Sigmoid colon (tissue), 6 donors: ENCODE measurements at regions not wholly inside any gene's neighbourhood (a gene's known extent, or its start where the extent isn't known, plus 50 kb on each side); places are given as distances from the start of the nearest gene placed in this dataset.

Source experiments
- DNase-seq: peaks from one replicate; pipeline ENCODE4 v3.0.0-alpha.2; 2019
- H3K27ac ChIP-seq, 4 donors: fragments of 200-600 bp; sonication (generic); one replicate each; pipeline ENCODE4 v1.5.1; 2016 to 2019; ENCODE audit warnings: mild to moderate bottlenecking in 1 of 4
- H3K27me3 ChIP-seq, 3 donors: fragments of 200-600 bp; sonication (generic); one replicate each; pipeline ENCODE4 v1.5.1; 2019; ENCODE audit warnings: mild to moderate bottlenecking in 1 of 3
- H3K36me3 ChIP-seq, 4 donors: fragments of 200-600 bp; sonication (generic); one replicate each; pipeline ENCODE4 v1.5.1; 2016 to 2019
- H3K4me1 ChIP-seq, 4 donors: fragments of 200-600 bp; sonication (generic); one replicate each; pipeline ENCODE4 v1.5.1; 2017 to 2019
- H3K4me3 ChIP-seq, 4 donors: fragments of 200-600 bp; sonication (generic); one replicate each; pipeline ENCODE4 v1.5.1; 2017 to 2019; ENCODE audit warnings: mild to moderate bottlenecking in 2 of 4, moderate library complexity in 1 of 4
- H3K9me3 ChIP-seq, 4 donors: fragments of 200-600 bp in 3 of 4; sonication (generic) in 3 of 4; one replicate each; pipeline versions ENCODE4 v1.5.1 to v1.6.1; 2013 to 2019
- EP300 ChIP-seq, 4 donors: sonication (generic); formaldehyde crosslinking; IDR thresholded peaks; one replicate each; pipeline ENCODE4 v1.6.1; 2017; ENCODE audit warnings: antibody characterized with exemption in 4 of 4
- POLR2A ChIP-seq, 2 donors: fragments of 450-650 bp; IDR thresholded peaks; one replicate each; pipeline ENCODE4 v1.6.1; 2016; ENCODE audit warnings: antibody characterized with exemption in 2 of 2, mild to moderate bottlenecking in 2 of 2, moderate library complexity in 2 of 2
- POLR2AphosphoS5 ChIP-seq, 4 donors: sonication (generic); formaldehyde crosslinking; IDR thresholded peaks; one replicate each; pipeline ENCODE4 v1.6.1; 2017; ENCODE audit warnings: antibody characterized with exemption in 4 of 4
- WGBS, 2 donors: extraction: QIAGEN DNeasy Blood & Tissue Kit; methylation state at CpG; one replicate each; pipeline ENCODE4 v1.1.7; 2013; 5-methylcytosine and 5-hydroxymethylcytosine counted together
- intact Hi-C: fragments of 100-400 bp; cut with DNase I; formaldehyde crosslinking; loops from one replicate; pipeline ENCODE4 v1.15.1; 2023
- TF ChIP-seq, protein P1 (sequence below), 4 experiments: fragments of 450-650 bp in 3 of 4; fragments of 200-600 bp in 1 of 4; IDR thresholded peaks; one replicate each; pipeline ENCODE4 v1.5.1; 2016 to 2019; ENCODE audit warnings: antibody characterized with exemption in 4 of 4, mild to moderate bottlenecking in 3 of 4, moderate library complexity in 2 of 4
- donor health status: healthy with polysubstance abuse.
- donor health status: healthy.

DNA sequence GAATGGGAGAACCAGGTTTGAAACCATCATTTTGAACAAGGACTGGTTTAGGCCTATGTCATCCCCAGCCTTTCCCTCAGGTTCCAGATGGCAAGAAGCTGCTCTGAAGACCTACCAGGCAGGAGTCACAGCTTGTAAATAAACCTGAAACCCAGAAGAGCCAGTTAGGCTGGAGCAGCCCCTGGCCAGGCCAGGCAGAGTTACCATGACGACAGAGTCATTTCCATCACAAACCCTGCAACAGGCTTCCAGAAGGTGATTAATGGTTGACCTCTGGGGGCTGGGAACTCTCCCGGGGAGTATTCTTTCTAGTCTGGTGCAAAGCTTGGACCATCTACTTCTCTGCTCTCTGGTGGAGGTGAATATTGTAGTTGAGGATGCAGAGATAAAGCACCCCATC is 164.1 kb upstream of the NCAM1 start:
- WGBS, 2 donors = 46 to 62% methylated on average over 2 of the region's 2 CpGs
- H3K27ac ChIP-seq = peak overlapping the region in 3 of 4 donors; percentile 67 to 75 (median 67)
- no peaks in the 10 kb centered on the region for H3K27me3 ChIP-seq
- no peaks in the 10 kb centered on the region for H3K9me3 ChIP-seq
- DNase-seq = no peak
- no peaks in the 10 kb centered on the region for H3K36me3 ChIP-seq
- no peak overlapping the region for H3K4me3 ChIP-seq
- intact Hi-C loops = loop anchor here (5.0 kb wide), 3 partner anchors 165 to 315 kb away; partner anchors contain the start of gene NCAM1
- peaks cover 0 to 47% (median 46%) of the 10 kb centered on the region in 4 donors for H3K4me1 ChIP-seq
- TF ChIP-seq POLR2AphosphoS5 (IDR thresholded peaks at IDR 0.05) (no peak), POLR2A (IDR thresholded peaks at IDR 0.05) (no peak), EP300 (IDR thresholded peaks at IDR 0.05) (no peak)
- TF ChIP-seq, protein P1, sequence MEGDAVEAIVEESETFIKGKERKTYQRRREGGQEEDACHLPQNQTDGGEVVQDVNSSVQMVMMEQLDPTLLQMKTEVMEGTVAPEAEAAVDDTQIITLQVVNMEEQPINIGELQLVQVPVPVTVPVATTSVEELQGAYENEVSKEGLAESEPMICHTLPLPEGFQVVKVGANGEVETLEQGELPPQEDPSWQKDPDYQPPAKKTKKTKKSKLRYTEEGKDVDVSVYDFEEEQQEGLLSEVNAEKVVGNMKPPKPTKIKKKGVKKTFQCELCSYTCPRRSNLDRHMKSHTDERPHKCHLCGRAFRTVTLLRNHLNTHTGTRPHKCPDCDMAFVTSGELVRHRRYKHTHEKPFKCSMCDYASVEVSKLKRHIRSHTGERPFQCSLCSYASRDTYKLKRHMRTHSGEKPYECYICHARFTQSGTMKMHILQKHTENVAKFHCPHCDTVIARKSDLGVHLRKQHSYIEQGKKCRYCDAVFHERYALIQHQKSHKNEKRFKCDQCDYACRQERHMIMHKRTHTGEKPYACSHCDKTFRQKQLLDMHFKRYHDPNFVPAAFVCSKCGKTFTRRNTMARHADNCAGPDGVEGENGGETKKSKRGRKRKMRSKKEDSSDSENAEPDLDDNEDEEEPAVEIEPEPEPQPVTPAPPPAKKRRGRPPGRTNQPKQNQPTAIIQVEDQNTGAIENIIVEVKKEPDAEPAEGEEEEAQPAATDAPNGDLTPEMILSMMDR (IDR thresholded peaks at IDR 0.05) = no peak

DNA sequence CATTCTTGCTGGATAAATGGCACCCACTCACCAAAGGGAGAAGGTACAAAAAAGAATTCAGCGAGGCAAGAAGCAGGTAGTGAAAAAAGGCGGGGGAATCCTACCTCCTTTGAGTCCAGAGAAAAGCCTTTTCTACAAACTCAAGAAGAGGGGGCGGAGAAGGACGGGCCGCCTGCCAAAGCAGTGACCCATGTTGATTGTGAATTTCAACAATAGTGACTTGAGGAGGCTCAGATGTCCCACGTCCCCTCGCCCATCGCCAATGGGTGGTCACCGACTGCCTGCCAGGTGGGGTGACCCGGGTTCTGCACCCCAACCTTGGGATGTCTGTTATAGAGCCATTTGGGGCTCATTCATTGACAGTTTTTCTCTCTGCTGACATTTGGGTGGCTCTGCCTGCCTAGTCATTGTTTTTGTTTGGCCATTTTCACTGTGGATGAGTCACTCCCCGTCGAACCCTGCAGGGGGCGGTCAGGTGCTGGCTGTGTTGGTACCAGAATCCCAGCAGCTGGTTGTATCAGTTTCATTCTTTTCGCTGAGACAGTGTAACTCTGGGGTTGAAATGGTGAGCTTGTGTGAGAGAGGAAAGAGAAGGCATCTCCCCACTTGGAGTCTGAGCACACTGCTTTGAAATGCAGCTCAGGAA is 163.4 kb upstream of the NCAM1 start:
- TF ChIP-seq POLR2A (IDR thresholded peaks at IDR 0.05) = no peak
- TF ChIP-seq, protein P1 (IDR thresholded peaks at IDR 0.05) = no peak
- TF ChIP-seq POLR2AphosphoS5 (IDR thresholded peaks at IDR 0.05) = no peak
- TF ChIP-seq EP300 (IDR thresholded peaks at IDR 0.05) = no peak
- Histone ChIP-seq H3K36me3 (no peaks in the 10 kb centered on the region), H3K4me1 (peaks cover 0 to 47% (median 46%) of the 10 kb centered on the region in 4 donors), H3K27ac (no peak overlapping the region), H3K4me3 (no peak overlapping the region), H3K9me3 (no peaks in the 10 kb centered on the region), H3K27me3 (no peaks in the 10 kb centered on the region)
- intact Hi-C loops = loop anchor here (5.0 kb wide), 3 partner anchors 165 to 315 kb away; partner anchors contain the start of gene NCAM1
- 74 to 75% methylated on average over 14 of the region's 14 CpGs for WGBS, 2 donors
- DNase-seq = no peak

DNA sequence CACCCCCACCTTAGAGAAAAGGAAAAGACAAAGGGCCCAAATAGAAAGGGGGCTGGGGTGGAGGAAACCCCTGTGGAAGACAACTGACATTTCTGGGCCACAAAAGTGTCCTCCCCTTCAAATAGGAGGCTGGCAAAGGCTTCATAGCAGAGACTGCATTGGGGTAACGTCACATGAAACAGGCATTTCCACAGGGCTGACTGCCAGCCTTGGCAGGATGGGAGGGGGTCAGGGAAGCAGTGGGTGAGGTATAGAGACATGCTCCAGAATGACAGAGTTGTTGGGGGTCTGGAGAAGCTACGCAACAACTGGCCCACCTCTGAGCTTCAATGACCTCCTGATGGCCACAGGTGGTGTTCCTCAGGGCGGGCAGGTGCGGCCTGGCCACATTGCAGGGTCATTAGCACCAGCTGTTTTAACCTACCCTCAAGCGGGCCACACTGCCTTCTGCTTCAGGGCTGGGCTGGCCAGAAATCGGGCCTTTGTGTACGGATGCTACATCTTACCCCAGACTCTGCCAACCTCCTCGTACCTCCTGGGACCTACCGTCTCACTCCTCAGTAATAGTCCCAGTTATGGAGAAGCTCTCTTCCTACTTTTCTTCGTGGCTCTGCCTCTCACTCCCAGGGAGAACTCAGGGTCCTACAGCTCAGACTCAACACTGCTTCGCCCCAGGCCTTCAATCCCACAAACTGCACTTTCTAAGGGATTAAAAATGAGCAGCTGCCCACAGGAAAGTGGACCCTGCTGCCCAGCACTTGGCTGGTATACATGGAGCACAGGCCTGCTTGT is 160.0 kb upstream of the NCAM1 start:
- Histone ChIP-seq H3K27me3 (no peaks in the 10 kb centered on the region), H3K36me3 (no peaks in the 10 kb centered on the region), H3K27ac (peak overlapping the region in 3 of 4 donors; percentile 44 to 58 (median 47)), H3K4me3 (no peak overlapping the region), H3K9me3 (no peaks in the 10 kb centered on the region), H3K4me1 (peaks cover 0 to 30% (median 18%) of the 10 kb centered on the region in 4 donors)
- 84 to 88% methylated on average over 11 of the region's 11 CpGs for WGBS, 2 donors
- TF ChIP-seq, protein P1 (IDR thresholded peaks at IDR 0.05) = no peak
- TF ChIP-seq EP300 (IDR thresholded peaks at IDR 0.05) (no peak), POLR2AphosphoS5 (IDR thresholded peaks at IDR 0.05) (no peak), POLR2A (IDR thresholded peaks at IDR 0.05) (no peak)
- intact Hi-C loops = loop anchor here (10.0 kb wide), 1 partner anchor 506 kb away; no protein-coding TSS in a partner anchor
- no peak for DNase-seq

DNA sequence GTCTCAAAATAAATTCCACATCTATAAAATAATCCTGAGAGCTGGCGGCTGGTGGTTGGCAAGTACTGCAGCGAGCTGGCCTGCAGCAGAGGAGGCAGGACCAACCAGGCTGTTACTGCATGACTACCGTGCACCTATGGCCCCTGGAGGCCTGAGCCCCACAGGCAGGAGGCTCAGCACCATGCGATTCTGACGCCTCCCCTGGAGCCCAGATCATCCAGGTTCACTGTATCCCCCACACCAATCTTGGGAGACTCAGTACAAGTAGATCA is 159.5 kb upstream of the NCAM1 start:
- peaks cover 0 to 24% (median 13%) of the 10 kb centered on the region in 4 donors for H3K4me1 ChIP-seq
- DNase-seq = no peak
- H3K27ac ChIP-seq = peak overlapping the region in 3 of 4 donors; percentile 44 to 58 (median 47)
- no peaks in the 10 kb centered on the region for H3K27me3 ChIP-seq
- no peaks in the 10 kb centered on the region for H3K36me3 ChIP-seq
- intact Hi-C loops = loop anchor here (10.0 kb wide), 1 partner anchor 507 kb away; no protein-coding TSS in a partner anchor
- 80 to 84% methylated on average over 5 of the region's 5 CpGs for WGBS, 2 donors
- no peak overlapping the region for H3K4me3 ChIP-seq
- no peaks in the 10 kb centered on the region for H3K9me3 ChIP-seq
- no peak for TF ChIP-seq EP300 (IDR thresholded peaks at IDR 0.05)
- TF ChIP-seq POLR2A (IDR thresholded peaks at IDR 0.05) = no peak
- TF ChIP-seq, protein P1 (IDR thresholded peaks at IDR 0.05) = no peak
- TF ChIP-seq POLR2AphosphoS5 (IDR thresholded peaks at IDR 0.05) = no peak
